IMR-90 (cell line): ENCODE measurements at regions not wholly inside any gene's neighbourhood (a gene's known extent, or its start where the extent isn't known, plus 50 kb on each side); places are given as distances from the start of the nearest gene placed in this dataset.

Source experiments
- ATAC-seq: fragments of 200-7000 bp; cut with Tn5 transposase; 2 replicates; pipeline ENCODE4 v1.9.1; 2020; ENCODE audit warnings: low read depth, mild to moderate bottlenecking, moderate library complexity
- BruUV-seq: library from RNA; stranded (reverse); fragments of 400-500 nt; replicated peaks from 2 replicates; lab custom pipeline; 2021; lab: Mats Ljungman, UMichigan
- CTCF ChIA-PET: fragments of 300-600 bp; formaldehyde crosslinking; extraction: SDS; loops from one replicate; lab custom pipeline; 2021; ENCODE audit warnings: antibody characterized with exemption; lab: Yijun Ruan, JAX
- POLR2A ChIA-PET: fragments of 300-600 bp; sonication (Branson Sonifier 250); formaldehyde crosslinking; loops from one replicate; lab custom pipeline; 2022; ENCODE audit warnings: antibody characterized with exemption; ENCODE audit not compliant: unreplicated experiment; lab: Charles Lee
- DNase-seq: peaks from one replicate; pipeline ENCODE4 v3.0.0; 2013
- H2AFZ ChIP-seq: replicated peaks from 2 replicates; pipeline ENCODE3; 2013; ENCODE audit warnings: low read length, mild to moderate bottlenecking; ENCODE audit not compliant: poor library complexity
- H2AK5ac ChIP-seq: 2 replicates; pipeline ENCODE4 v1.6.1; 2013; ENCODE audit warnings: low read depth, low read length, inconsistent platforms
- H2AK9ac ChIP-seq: replicated peaks from 2 replicates; pipeline ENCODE3; 2013; ENCODE audit warnings: mild to moderate bottlenecking, low read depth, low read length, moderate library complexity; ENCODE audit not compliant: poor library complexity
- H2BK120ac ChIP-seq: 2 replicates; pipeline ENCODE4 v1.6.1; 2013; ENCODE audit warnings: low read depth, low read length, inconsistent platforms
- H2BK15ac ChIP-seq: 3 replicates; pipeline ENCODE4 v1.6.1; 2013; ENCODE audit warnings: low read depth, low read length, inconsistent platforms
- H2BK20ac ChIP-seq: 2 replicates; pipeline ENCODE4 v1.6.1; 2013; ENCODE audit warnings: low read depth, mild to moderate bottlenecking, inconsistent platforms, low read length, moderate library complexity
- H2BK5ac ChIP-seq: 2 replicates; pipeline ENCODE4 v1.6.1; 2013; ENCODE audit warnings: mild to moderate bottlenecking, low read depth, low read length, inconsistent platforms; ENCODE audit not compliant: poor library complexity, severe bottlenecking
- H3K14ac ChIP-seq: replicated peaks from 2 replicates; pipeline ENCODE4 v1.6.1; 2013; ENCODE audit warnings: low read depth, low read length, inconsistent platforms
- H3K18ac ChIP-seq: 2 replicates; pipeline ENCODE4 v1.6.1; 2013; ENCODE audit warnings: low read depth, low read length, control low read depth
- H3K23ac ChIP-seq: 2 replicates; pipeline ENCODE4 v1.6.1; 2013; ENCODE audit warnings: low read depth, low read length, inconsistent platforms
- H3K27ac ChIP-seq: 2 replicates; pipeline ENCODE4 v1.5.1; 2013; ENCODE audit warnings: mild to moderate bottlenecking, control low read depth, low read length; ENCODE audit not compliant: insufficient read depth
- H3K27me3 ChIP-seq: 2 replicates; pipeline ENCODE4 v1.6.1; 2013; ENCODE audit warnings: low read length; ENCODE audit not compliant: control insufficient read depth, insufficient read depth
- H3K36me3 ChIP-seq: 2 replicates; pipeline ENCODE4 v1.6.1; 2013; ENCODE audit warnings: low read length, mixed read lengths; ENCODE audit not compliant: control insufficient read depth, insufficient read depth
- H3K4ac ChIP-seq: 2 replicates; pipeline ENCODE4 v1.6.1; 2013; ENCODE audit warnings: low read depth, low read length, inconsistent platforms
- H3K4me1 ChIP-seq: 2 replicates; pipeline ENCODE4 v1.6.1; 2013; ENCODE audit warnings: low read length, mixed read lengths; ENCODE audit not compliant: control insufficient read depth, insufficient read depth
- H3K4me2 ChIP-seq: 2 replicates; pipeline ENCODE4 v1.6.1; 2013; ENCODE audit warnings: low read depth, mild to moderate bottlenecking, control low read depth, low read length, moderate library complexity
- H3K4me3 ChIP-seq: 2 replicates; pipeline ENCODE4 v1.5.1; 2013; ENCODE audit warnings: low read depth, mild to moderate bottlenecking, control low read depth, low read length, moderate library complexity; ENCODE audit not compliant: insufficient read depth
- H3K56ac ChIP-seq: 2 replicates; pipeline ENCODE4 v1.6.1; 2013; ENCODE audit warnings: low read length, inconsistent platforms; ENCODE audit not compliant: insufficient read depth; ENCODE audit errors: extremely low read depth
- H3K79me1 ChIP-seq, 2 experiments: 2 replicates each; pipeline ENCODE4 v1.6.1; 2013; ENCODE audit warnings: low read length in 2 of 2, inconsistent platforms in 1 of 2, low read depth in 1 of 2
- H3K9ac ChIP-seq: 2 replicates; pipeline ENCODE4 v1.6.1; 2013; ENCODE audit warnings: low read depth, low read length, control low read depth
- H3K9me1 ChIP-seq: 2 replicates; pipeline ENCODE4 v1.6.1; 2013; ENCODE audit warnings: low read length, inconsistent platforms; ENCODE audit not compliant: insufficient read depth
- H3K9me3 ChIP-seq: 2 replicates; pipeline ENCODE4 v1.6.1; 2013; ENCODE audit warnings: low read length; ENCODE audit not compliant: control insufficient read depth, insufficient read depth
- H4K20me1 ChIP-seq: 2 replicates; pipeline ENCODE4 v1.6.1; 2013; ENCODE audit warnings: low read length, inconsistent platforms; ENCODE audit not compliant: insufficient read depth
- H4K5ac ChIP-seq: 2 replicates; pipeline ENCODE4 v1.6.1; 2013; ENCODE audit warnings: mild to moderate bottlenecking, low read depth, low read length, control low read depth
- H4K8ac ChIP-seq, 2 experiments: 2 replicates each; pipeline ENCODE4 v1.6.1; 2013; ENCODE audit warnings: low read depth in 2 of 2, low read length in 2 of 2, control low read depth in 1 of 2, inconsistent platforms in 1 of 2
- H4K91ac ChIP-seq: 2 replicates; pipeline ENCODE4 v1.6.1; 2013; ENCODE audit warnings: low read depth, low read length, inconsistent platforms; ENCODE audit not compliant: insufficient read depth
- CTCF ChIP-seq: conservative IDR thresholded peaks from 2 replicates; pipeline ENCODE4 v1.5.1; 2012; ENCODE audit warnings: mild to moderate bottlenecking, low read depth, low read length, improper control_type of control experiment
- SMC3 ChIP-seq: fragments of 150-350 bp; IDR thresholded peaks from 2 replicates; pipeline ENCODE4 v1.6.1; 2016; ENCODE audit warnings: low read depth, mild to moderate bottlenecking, antibody characterized with exemption, low read length, moderate library complexity
- WGBS, 2 experiments: methylation state at CpG; one replicate each; pipeline versions ENCODE4 v1.1.5 to v1.1.7; 2013; ENCODE audit warnings: missing lambda C conversion rate in 2 of 2; ENCODE audit not compliant: insufficient read length in 1 of 2; ENCODE audit errors: extremely low coverage in 2 of 2; 5-methylcytosine and 5-hydroxymethylcytosine counted together
- dilution Hi-C: fragments of 300-500 bp; cut with HindIII; formaldehyde crosslinking; loops from one replicate; pipeline ENCODE4 v1.14.3; 2018; ENCODE audit warnings: low sequenced_read_pairs; ENCODE audit not compliant: unreplicated experiment
- in situ Hi-C: fragments of 300-500 bp; cut with MboI; formaldehyde crosslinking; loops from 3 replicates; pipeline ENCODE4 v1.14.3; 2019; ENCODE audit warnings: low sequenced_read_pairs, inconsistent platforms, mixed read lengths
- intact Hi-C: fragments of 100-400 bp; cut with micrococcal nuclease; formaldehyde crosslinking; loops from 2 replicates; pipeline ENCODE4 v1.10.0; 2022
- TF ChIP-seq, protein P1 (sequence below): fragments of 150-350 bp; IDR thresholded peaks from 2 replicates; pipeline ENCODE4 v1.6.1; 2017; ENCODE audit warnings: mild to moderate bottlenecking, antibody characterized with exemption, low read length, low read depth

- intact Hi-C loops (no loop called here), in situ Hi-C loops (no loop called here), dilution Hi-C loops (no loop called here)
- Histone ChIP-seq H3K27ac (no peak overlapping the region), H2BK15ac (no peak overlapping the region), H4K5ac (no peak overlapping the region), H4K20me1 (no peaks in the 10 kb centered on the region), H3K36me3 (no peaks in the 10 kb centered on the region), H3K4me3 (no peak overlapping the region), H2AFZ (no peak overlapping the region), H3K9ac (no peak overlapping the region), H3K4ac (no peak overlapping the region), H3K27me3 (no peaks in the 10 kb centered on the region), H2BK5ac (no peak overlapping the region), H3K79me1 (no peaks in the 10 kb centered on the region), H3K18ac (no peak overlapping the region), H3K23ac (no peak overlapping the region), H3K9me1 (no peaks in the 10 kb centered on the region), H3K14ac (no peak overlapping the region), H3K4me1 (no peaks in the 10 kb centered on the region), H4K91ac (no peak overlapping the region), H4K8ac (no peak overlapping the region), H2BK120ac (no peak overlapping the region), H2BK20ac (no peak overlapping the region), H3K56ac (no peak overlapping the region), H3K4me2 (no peak overlapping the region), H2AK5ac (no peak overlapping the region), H2AK9ac (no peak overlapping the region), H3K9me3 (0 out of 2 replicates have a peak, but pooled peaks cover 3% of the 10 kb centered on the region)
- DNase-seq (no peak), ATAC-seq (no peak)
- TF ChIP-seq CTCF (no peak), SMC3 (no peak)
- TF ChIP-seq, protein P1, sequence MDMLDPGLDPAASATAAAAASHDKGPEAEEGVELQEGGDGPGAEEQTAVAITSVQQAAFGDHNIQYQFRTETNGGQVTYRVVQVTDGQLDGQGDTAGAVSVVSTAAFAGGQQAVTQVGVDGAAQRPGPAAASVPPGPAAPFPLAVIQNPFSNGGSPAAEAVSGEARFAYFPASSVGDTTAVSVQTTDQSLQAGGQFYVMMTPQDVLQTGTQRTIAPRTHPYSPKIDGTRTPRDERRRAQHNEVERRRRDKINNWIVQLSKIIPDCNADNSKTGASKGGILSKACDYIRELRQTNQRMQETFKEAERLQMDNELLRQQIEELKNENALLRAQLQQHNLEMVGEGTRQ = no peak
- no CpG with 5 or more reads among the region's 2 CpGs for WGBS, 2 experiments
- ChIA-PET CTCF (no interaction called here), POLR2A (no interaction called here)
- no TSS peak for BruUV-seq
These were observed 322.0 kb upstream of the LRRC4C start for GRCh38 chr11:41781441-41781840.
